GM23248 (cell line): ENCODE measurements at regions not wholly inside any gene's neighbourhood (a gene's known extent, or its start where the extent isn't known, plus 50 kb on each side); places are given as distances from the start of the nearest gene placed in this dataset.

Source experiments
- DNase-seq: peaks from one replicate; pipeline ENCODE4 v3.0.0-alpha.2; 2015
- H2AFZ ChIP-seq: fragments of 200-600 bp; sonication (generic); 2 replicates; pipeline ENCODE4 v1.6.1; 2016; ENCODE audit warnings: antibody characterized with exemption
- H3F3A ChIP-seq: fragments of 200-600 bp; sonication (generic); 2 replicates; pipeline ENCODE4 v1.6.1; 2016; ENCODE audit warnings: mild to moderate bottlenecking, antibody characterized with exemption, mixed run types; ENCODE audit not compliant: insufficient read depth
- H3K27ac ChIP-seq: fragments of 200-600 bp; sonication (generic); 2 replicates; pipeline ENCODE4 v1.5.1; 2016; ENCODE audit warnings: mild to moderate bottlenecking
- H3K27me3 ChIP-seq: fragments of 200-600 bp; sonication (generic); replicated peaks from 2 replicates; pipeline ENCODE4 v1.6.1; 2016; ENCODE audit warnings: mild to moderate bottlenecking; ENCODE audit not compliant: insufficient read depth
- H3K36me3 ChIP-seq: fragments of 200-600 bp; sonication (generic); 2 replicates; pipeline ENCODE4 v1.6.1; 2016; ENCODE audit warnings: low read depth, mild to moderate bottlenecking
- H3K4me1 ChIP-seq: fragments of 200-600 bp; sonication (generic); 2 replicates; pipeline ENCODE4 v1.6.1; 2016; ENCODE audit warnings: mild to moderate bottlenecking; ENCODE audit not compliant: insufficient read depth
- H3K4me2 ChIP-seq: fragments of 200-600 bp; sonication (generic); one replicate; pipeline ENCODE4 v1.6.1; 2016; ENCODE audit warnings: mild to moderate bottlenecking; ENCODE audit not compliant: unreplicated experiment
- H3K4me3 ChIP-seq: fragments of 200-600 bp; sonication (generic); 2 replicates; pipeline ENCODE4 v1.5.1; 2016; ENCODE audit warnings: mild to moderate bottlenecking
- H3K79me2 ChIP-seq: fragments of 200-600 bp; sonication (generic); 2 replicates; pipeline ENCODE4 v1.6.1; 2016; ENCODE audit warnings: mild to moderate bottlenecking; ENCODE audit not compliant: insufficient read depth
- H3K9ac ChIP-seq: fragments of 200-600 bp; sonication (generic); 2 replicates; pipeline ENCODE4 v1.6.1; 2016; ENCODE audit warnings: mild to moderate bottlenecking
- H3K9me2 ChIP-seq: fragments of 200-600 bp; sonication (generic); 2 replicates; pipeline ENCODE4 v1.6.1; 2016; ENCODE audit warnings: mixed run types, mild to moderate bottlenecking, moderate library complexity; ENCODE audit not compliant: insufficient read depth
- H3K9me3 ChIP-seq: fragments of 200-600 bp; sonication (generic); one replicate; pipeline ENCODE4 v1.6.1; 2017; ENCODE audit warnings: low read depth
- H4K20me1 ChIP-seq: fragments of 200-600 bp; sonication (generic); 2 replicates; pipeline ENCODE4 v1.6.0; 2016; ENCODE audit not compliant: insufficient read depth
- EZH2 ChIP-seq: fragments of 200-600 bp; sonication (generic); IDR thresholded peaks from 2 replicates; pipeline ENCODE4 v1.6.1; 2018; ENCODE audit warnings: antibody characterized with exemption, mild to moderate bottlenecking; ENCODE audit not compliant: insufficient read depth, poor library complexity, severe bottlenecking
- EZH2phosphoT487 ChIP-seq: fragments of 200-600 bp; sonication (generic); IDR thresholded peaks from 2 replicates; pipeline ENCODE4 v1.6.1; 2018; ENCODE audit warnings: antibody characterized with exemption, moderate library complexity, mild to moderate bottlenecking, low read depth; ENCODE audit not compliant: insufficient read depth
- WGBS, 2 experiments: methylation state at CpG; one replicate each; pipeline ENCODE4 v1.1.6; 2015 to 2017; ENCODE audit warnings: low lambda C conversion rate in 2 of 2, low coverage in 1 of 2; ENCODE audit errors: missing lambda C conversion rate in 2 of 2; 5-methylcytosine and 5-hydroxymethylcytosine counted together
- in situ Hi-C: fragments of 300-500 bp; cut with MboI; formaldehyde crosslinking; loops from 2 replicates; pipeline ENCODE4 v1.15.0; 2020

DNA sequence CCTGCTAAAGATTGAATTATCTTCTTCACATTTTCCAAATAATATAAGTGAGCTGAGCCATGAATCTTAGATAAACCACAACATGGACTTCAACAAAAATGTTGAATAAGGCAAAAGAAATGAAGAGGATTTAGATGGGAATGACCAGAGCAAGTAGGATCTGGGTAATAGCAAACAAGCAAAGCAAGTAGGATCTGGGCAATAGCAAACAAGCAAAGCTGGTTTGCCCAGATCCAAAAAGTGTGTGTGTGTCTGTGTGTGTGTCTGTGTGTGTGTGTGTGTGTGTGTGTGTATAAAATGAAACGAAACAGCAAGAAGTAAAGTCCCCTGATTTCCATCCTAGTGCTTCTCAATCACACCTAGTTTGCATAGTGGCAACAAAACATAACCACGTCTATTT, 549.1 kb downstream of the RERGL start:
- Histone ChIP-seq H3K27ac (no peak overlapping the region), H3K4me3 (no peak overlapping the region), H3K4me1 (no peaks in the 10 kb centered on the region), H3K36me3 (no peaks in the 10 kb centered on the region), H3K4me2 (no peak overlapping the region), H3K79me2 (no peaks in the 10 kb centered on the region), H3F3A (no peaks in the 10 kb centered on the region), H4K20me1 (no peaks in the 10 kb centered on the region), H3K9me2 (no peaks in the 10 kb centered on the region), H3K27me3 (no peaks in the 10 kb centered on the region), H2AFZ (no peak overlapping the region), H3K9ac (no peak overlapping the region), H3K9me3 (no peaks in the 10 kb centered on the region)
- in situ Hi-C loops: no loop called here
- no peak for TF ChIP-seq EZH2phosphoT487
- TF ChIP-seq EZH2: no peak
- DNase-seq: no peak
- WGBS, 2 experiments: 4 to 11% methylated on average over 2 of the region's 2 CpGs

DNA sequence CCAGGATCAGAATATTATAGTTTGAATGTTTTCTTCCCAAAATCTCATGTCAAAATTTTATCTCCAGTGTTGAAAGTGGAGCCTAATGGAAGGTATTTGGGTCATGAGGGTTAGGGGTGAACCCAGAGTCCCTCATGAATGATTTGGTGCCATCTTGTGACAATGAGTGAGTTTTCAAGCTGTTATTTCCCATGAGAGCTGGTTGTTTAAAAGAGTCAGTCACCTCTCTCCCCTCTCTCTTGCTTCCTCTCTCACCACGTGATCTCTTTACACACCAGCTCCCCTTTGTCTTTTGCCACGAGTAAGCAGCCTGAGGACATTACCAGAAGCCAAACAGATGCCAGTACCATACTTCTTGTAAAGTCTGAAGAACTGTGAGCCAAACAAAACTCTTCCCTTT, 561.6 kb downstream of the RERGL start:
- Histone ChIP-seq H3K9me2 (no peaks in the 10 kb centered on the region), H2AFZ (no peak overlapping the region), H3F3A (no peaks in the 10 kb centered on the region), H3K36me3 (no peaks in the 10 kb centered on the region), H3K4me3 (no peak overlapping the region), H3K9me3 (no peaks in the 10 kb centered on the region), H4K20me1 (no peaks in the 10 kb centered on the region), H3K27me3 (no peaks in the 10 kb centered on the region), H3K4me1 (no peaks in the 10 kb centered on the region), H3K4me2 (no peak overlapping the region), H3K79me2 (no peaks in the 10 kb centered on the region), H3K9ac (no peak overlapping the region), H3K27ac (no peak overlapping the region)
- TF ChIP-seq EZH2phosphoT487: no peak
- TF ChIP-seq EZH2: no peak
- in situ Hi-C loops: no loop called here
- WGBS, 2 experiments: 4 to 9% methylated on average over 2 of the region's 2 CpGs
- no peak for DNase-seq

- Histone ChIP-seq H3K27me3 (no peaks in the 10 kb centered on the region), H4K20me1 (no peaks in the 10 kb centered on the region), H3K79me2 (no peaks in the 10 kb centered on the region), H3K4me3 (no peak overlapping the region), H3F3A (no peaks in the 10 kb centered on the region), H3K9ac (no peak overlapping the region), H3K4me1 (no peaks in the 10 kb centered on the region), H3K9me3 (no peaks in the 10 kb centered on the region), H2AFZ (no peak overlapping the region), H3K4me2 (no peak overlapping the region), H3K27ac (no peak overlapping the region), H3K36me3 (no peaks in the 10 kb centered on the region), H3K9me2 (no peaks in the 10 kb centered on the region)
- no peak for TF ChIP-seq EZH2
- TF ChIP-seq EZH2phosphoT487: no peak
- in situ Hi-C loops: no loop called here
- WGBS, 2 experiments: 15 to 19% methylated on average over 1 of the region's 1 CpG
- no peak for DNase-seq
Measured at GRCh38 chr12:17527021-17527420, 563.0 kb downstream of the RERGL start.

GRCh38 chr12:17511369-17511768, 578.6 kb downstream of the RERGL start:
- Histone ChIP-seq H3K27me3 (no peaks in the 10 kb centered on the region), H3K4me2 (no peak overlapping the region), H3K9me2 (no peaks in the 10 kb centered on the region), H3K36me3 (no peaks in the 10 kb centered on the region), H2AFZ (no peak overlapping the region), H3K4me3 (no peak overlapping the region), H3K79me2 (no peaks in the 10 kb centered on the region), H4K20me1 (no peaks in the 10 kb centered on the region), H3K9ac (no peak overlapping the region), H3K9me3 (no peaks in the 10 kb centered on the region), H3K27ac (no peak overlapping the region), H3F3A (no peaks in the 10 kb centered on the region), H3K4me1 (no peaks in the 10 kb centered on the region)
- WGBS, 2 experiments: 0 to 6% methylated on average over 1 of the region's 1 CpG
- TF ChIP-seq EZH2phosphoT487 (no peak), EZH2 (no peak)
- no peak for DNase-seq
- in situ Hi-C loops: no loop called here

DNA sequence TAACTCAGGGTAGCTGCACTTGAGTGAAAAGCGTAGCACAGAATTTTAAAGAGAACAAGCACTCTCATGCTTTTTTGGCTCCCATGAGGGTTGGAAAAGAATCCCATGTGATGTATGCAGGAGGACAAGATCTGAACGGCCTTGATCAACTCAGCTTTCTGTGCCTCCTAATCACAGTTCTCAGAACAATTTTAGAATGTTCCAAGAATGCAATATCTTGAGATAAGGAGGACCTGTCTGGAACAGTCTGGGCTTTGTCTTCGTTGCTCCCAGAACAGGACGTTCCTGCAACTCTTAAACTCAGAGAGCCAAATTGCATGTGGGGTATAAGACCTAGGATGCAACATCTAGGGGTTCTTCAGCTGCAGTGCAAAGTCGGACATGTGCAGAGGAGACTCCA, 582.7 kb downstream of the RERGL start:
- Histone ChIP-seq H3K27me3 (no peaks in the 10 kb centered on the region), H3K9ac (no peak overlapping the region), H3F3A (no peaks in the 10 kb centered on the region), H3K4me2 (no peak overlapping the region), H3K36me3 (no peaks in the 10 kb centered on the region), H3K27ac (no peak overlapping the region), H3K4me3 (no peak overlapping the region), H3K9me2 (no peaks in the 10 kb centered on the region), H3K79me2 (no peaks in the 10 kb centered on the region), H3K9me3 (peaks cover 3% of the 10 kb centered on the region), H3K4me1 (no peaks in the 10 kb centered on the region), H4K20me1 (no peaks in the 10 kb centered on the region), H2AFZ (no peak overlapping the region)
- TF ChIP-seq EZH2phosphoT487 (no peak), EZH2 (no peak)
- 12 to 14% methylated on average over 5 of the region's 5 CpGs for WGBS, 2 experiments
- DNase-seq: no peak
- in situ Hi-C loops: no loop called here
